ENCODE measurements at regions not wholly inside any gene's neighbourhood (a gene's known extent, or its start where the extent isn't known, plus 50 kb on each side); places are given as distances from the start of the nearest gene placed in this dataset.

DNA sequence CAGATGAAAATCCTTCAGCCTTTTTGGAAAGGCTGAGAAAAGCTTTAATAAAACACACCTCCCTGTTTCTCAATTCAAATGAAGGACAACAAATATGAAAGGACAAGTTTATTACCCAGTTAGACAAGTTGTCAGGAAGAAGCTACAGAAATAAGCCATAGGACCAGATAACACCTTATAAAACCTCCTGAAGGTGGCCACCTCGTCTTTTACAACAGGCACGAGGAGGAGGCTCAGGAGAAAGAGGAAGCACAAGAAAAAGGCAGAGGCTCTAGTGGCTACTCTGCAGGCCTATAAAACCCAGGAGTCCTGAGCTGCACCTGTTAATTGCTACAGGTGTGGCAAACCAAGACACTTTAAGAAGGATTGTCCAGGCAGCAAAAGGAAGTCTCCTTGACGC is 352.1 kb upstream of the CDH18 start (continued):
- TF ChIP-seq, protein P1, sequence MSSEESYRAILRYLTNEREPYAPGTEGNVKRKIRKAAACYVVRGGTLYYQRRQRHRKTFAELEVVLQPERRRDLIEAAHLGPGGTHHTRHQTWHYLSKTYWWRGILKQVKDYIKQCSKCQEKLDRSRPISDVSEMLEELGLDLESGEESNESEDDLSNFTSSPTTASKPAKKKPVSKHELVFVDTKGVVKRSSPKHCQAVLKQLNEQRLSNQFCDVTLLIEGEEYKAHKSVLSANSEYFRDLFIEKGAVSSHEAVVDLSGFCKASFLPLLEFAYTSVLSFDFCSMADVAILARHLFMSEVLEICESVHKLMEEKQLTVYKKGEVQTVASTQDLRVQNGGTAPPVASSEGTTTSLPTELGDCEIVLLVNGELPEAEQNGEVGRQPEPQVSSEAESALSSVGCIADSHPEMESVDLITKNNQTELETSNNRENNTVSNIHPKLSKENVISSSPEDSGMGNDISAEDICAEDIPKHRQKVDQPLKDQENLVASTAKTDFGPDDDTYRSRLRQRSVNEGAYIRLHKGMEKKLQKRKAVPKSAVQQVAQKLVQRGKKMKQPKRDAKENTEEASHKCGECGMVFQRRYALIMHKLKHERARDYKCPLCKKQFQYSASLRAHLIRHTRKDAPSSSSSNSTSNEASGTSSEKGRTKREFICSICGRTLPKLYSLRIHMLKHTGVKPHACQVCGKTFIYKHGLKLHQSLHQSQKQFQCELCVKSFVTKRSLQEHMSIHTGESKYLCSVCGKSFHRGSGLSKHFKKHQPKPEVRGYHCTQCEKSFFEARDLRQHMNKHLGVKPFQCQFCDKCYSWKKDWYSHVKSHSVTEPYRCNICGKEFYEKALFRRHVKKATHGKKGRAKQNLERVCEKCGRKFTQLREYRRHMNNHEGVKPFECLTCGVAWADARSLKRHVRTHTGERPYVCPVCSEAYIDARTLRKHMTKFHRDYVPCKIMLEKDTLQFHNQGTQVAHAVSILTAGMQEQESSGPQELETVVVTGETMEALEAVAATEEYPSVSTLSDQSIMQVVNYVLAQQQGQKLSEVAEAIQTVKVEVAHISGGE (CRISPR knock-in tag; IDR thresholded peaks at IDR 0.05) = no peak
- TF ChIP-seq PAX5 (IDR thresholded peaks at IDR 0.05; ENCODE audit: borderline replicate concordance, low read depth, low read length) (no peak), RAD51 (IDR thresholded peaks at IDR 0.05) (no peak), POLR2AphosphoS5 (IDR thresholded peaks at IDR 0.05; ENCODE audit: low read length) (no peak), CHD2 (IDR thresholded peaks at IDR 0.05; ENCODE audit: borderline replicate concordance, low read depth, low read length) (no peak), NR2C1 (IDR thresholded peaks at IDR 0.05) (no peak), LARP7 (IDR thresholded peaks at IDR 0.05) (no peak), CHD1 (IDR thresholded peaks at IDR 0.05; ENCODE audit: low read depth, low read length) (no peak), NFIC (IDR thresholded peaks at IDR 0.05; ENCODE audit: low read depth, low read length) (no peak)
- TF ChIP-seq, protein P2, sequence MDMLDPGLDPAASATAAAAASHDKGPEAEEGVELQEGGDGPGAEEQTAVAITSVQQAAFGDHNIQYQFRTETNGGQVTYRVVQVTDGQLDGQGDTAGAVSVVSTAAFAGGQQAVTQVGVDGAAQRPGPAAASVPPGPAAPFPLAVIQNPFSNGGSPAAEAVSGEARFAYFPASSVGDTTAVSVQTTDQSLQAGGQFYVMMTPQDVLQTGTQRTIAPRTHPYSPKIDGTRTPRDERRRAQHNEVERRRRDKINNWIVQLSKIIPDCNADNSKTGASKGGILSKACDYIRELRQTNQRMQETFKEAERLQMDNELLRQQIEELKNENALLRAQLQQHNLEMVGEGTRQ (IDR thresholded peaks at IDR 0.05; ENCODE audit: borderline replicate concordance, low read depth, low read length) = no peak

DNA sequence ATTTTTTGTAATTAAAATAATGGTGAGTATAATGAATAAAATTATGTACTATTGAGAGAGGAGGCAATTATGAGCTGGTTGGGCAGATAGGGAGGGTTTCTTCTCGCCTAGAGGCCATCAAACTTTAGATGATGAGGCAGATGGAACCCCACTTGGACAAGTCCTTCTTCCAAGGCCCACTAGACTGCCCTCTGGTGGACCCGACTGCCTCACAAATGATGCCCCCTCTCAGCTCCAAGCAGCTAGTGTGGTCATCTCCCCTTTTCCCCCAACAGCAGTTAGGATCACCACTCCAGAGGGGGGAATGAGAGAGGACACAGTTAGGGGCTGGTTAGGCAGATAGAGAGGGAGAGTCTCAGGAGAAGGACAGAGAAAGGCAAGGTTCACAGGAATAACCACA is 348.0 kb upstream of the CDH18 start:
- Histone ChIP-seq H3K4me3 (no peak overlapping the region), H3K36me3 (ENCODE audit: control insufficient read depth in 2 of 2, insufficient read depth in 2 of 2, low read length in 1 of 2) (no peaks in the 10 kb centered on the region), H3K4me2 (ENCODE audit: control insufficient read depth, insufficient read depth) (no peak overlapping the region), H3K9me3 (replicated peaks; ENCODE audit: control insufficient read depth, insufficient read depth, low read length) (no peaks in the 10 kb centered on the region), H3K4me1 (ENCODE audit: control insufficient read depth, insufficient read depth, low read length) (no peaks in the 10 kb centered on the region), H2AFZ (ENCODE audit: control insufficient read depth, low read depth, low read length) (no peak overlapping the region), H4K20me1 (ENCODE audit: control insufficient read depth, insufficient read depth) (no peaks in the 10 kb centered on the region), H3K79me2 (ENCODE audit: control insufficient read depth, insufficient read depth, low read length) (no peaks in the 10 kb centered on the region), H3K27ac (ENCODE audit: control insufficient read depth, insufficient read depth) (no peak overlapping the region), H3K9ac (ENCODE audit: control insufficient read depth, insufficient read depth, low read length) (no peak overlapping the region), H3K27me3 (replicated peaks in 1 of 2; ENCODE audit: control insufficient read depth in 2 of 2, insufficient read depth in 2 of 2, low read length in 1 of 2) (no peaks in the 10 kb centered on the region)
- ChIA-PET POLR2A (no interaction called here), SMC1A (ENCODE audit: uncharacterized antibody, unreplicated experiment) (no interaction called here), CTCF (no interaction called here), RAD21 (ENCODE audit: unreplicated experiment) (no interaction called here)
- BruUV-seq (replicated peaks) = no TSS peak
- ATAC-seq (no peak), FAIRE-seq (no peak), DNase-seq (ENCODE audit: low read depth, low spot score) (no peak)
- intact Hi-C loops (cut with micrococcal nuclease; ENCODE audit: unreplicated experiment) = no loop called here
- in situ Hi-C loops (cut with MboI) = no loop called here
- 6% methylated on average over 2 of the region's 2 CpGs for WGBS (ENCODE audit: insufficient coverage, insufficient replicate concordance, low lambda C conversion rate, missing lambda C conversion rate)
- TF ChIP-seq MYC (IDR thresholded peaks at IDR 0.05; ENCODE audit: insufficient read depth, insufficient read length, insufficient replicate concordance, low read length, severe bottlenecking) (no peak), PAX5 (IDR thresholded peaks at IDR 0.05; ENCODE audit: borderline replicate concordance, low read depth, low read length) (no peak), SREBF1 (IDR thresholded peaks at IDR 0.05; ENCODE audit: low read length) (no peak), STAT3 (IDR thresholded peaks at IDR 0.05; ENCODE audit: low read depth, low read length) (no peak), RFX5 (IDR thresholded peaks at IDR 0.05; ENCODE audit: low read depth, low read length) (no peak)
- TF ChIP-seq, protein P3, sequence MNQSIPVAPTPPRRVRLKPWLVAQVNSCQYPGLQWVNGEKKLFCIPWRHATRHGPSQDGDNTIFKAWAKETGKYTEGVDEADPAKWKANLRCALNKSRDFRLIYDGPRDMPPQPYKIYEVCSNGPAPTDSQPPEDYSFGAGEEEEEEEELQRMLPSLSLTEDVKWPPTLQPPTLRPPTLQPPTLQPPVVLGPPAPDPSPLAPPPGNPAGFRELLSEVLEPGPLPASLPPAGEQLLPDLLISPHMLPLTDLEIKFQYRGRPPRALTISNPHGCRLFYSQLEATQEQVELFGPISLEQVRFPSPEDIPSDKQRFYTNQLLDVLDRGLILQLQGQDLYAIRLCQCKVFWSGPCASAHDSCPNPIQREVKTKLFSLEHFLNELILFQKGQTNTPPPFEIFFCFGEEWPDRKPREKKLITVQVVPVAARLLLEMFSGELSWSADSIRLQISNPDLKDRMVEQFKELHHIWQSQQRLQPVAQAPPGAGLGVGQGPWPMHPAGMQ (IDR thresholded peaks at IDR 0.05; ENCODE audit: borderline replicate concordance) = no peak
- TF ChIP-seq, protein P4, sequence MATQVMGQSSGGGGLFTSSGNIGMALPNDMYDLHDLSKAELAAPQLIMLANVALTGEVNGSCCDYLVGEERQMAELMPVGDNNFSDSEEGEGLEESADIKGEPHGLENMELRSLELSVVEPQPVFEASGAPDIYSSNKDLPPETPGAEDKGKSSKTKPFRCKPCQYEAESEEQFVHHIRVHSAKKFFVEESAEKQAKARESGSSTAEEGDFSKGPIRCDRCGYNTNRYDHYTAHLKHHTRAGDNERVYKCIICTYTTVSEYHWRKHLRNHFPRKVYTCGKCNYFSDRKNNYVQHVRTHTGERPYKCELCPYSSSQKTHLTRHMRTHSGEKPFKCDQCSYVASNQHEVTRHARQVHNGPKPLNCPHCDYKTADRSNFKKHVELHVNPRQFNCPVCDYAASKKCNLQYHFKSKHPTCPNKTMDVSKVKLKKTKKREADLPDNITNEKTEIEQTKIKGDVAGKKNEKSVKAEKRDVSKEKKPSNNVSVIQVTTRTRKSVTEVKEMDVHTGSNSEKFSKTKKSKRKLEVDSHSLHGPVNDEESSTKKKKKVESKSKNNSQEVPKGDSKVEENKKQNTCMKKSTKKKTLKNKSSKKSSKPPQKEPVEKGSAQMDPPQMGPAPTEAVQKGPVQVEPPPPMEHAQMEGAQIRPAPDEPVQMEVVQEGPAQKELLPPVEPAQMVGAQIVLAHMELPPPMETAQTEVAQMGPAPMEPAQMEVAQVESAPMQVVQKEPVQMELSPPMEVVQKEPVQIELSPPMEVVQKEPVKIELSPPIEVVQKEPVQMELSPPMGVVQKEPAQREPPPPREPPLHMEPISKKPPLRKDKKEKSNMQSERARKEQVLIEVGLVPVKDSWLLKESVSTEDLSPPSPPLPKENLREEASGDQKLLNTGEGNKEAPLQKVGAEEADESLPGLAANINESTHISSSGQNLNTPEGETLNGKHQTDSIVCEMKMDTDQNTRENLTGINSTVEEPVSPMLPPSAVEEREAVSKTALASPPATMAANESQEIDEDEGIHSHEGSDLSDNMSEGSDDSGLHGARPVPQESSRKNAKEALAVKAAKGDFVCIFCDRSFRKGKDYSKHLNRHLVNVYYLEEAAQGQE (IDR thresholded peaks at IDR 0.05; ENCODE audit: low read depth, low read length) = no peak

All from GM12878 (cell line).